NCI-H146 (cell line): ENCODE measurements at regions not wholly inside any gene's neighbourhood (a gene's known extent, or its start where the extent isn't known, plus 50 kb on each side); places are given as distances from the start of the nearest gene placed in this dataset.
"Not testable (repeated sequence)": the region's sequence is repeated elsewhere in the genome, so short reads cannot be mapped to it uniquely, and the experiment has no call there.

Experiments used
- DNase-seq: peaks from one replicate; lab custom pipeline; 2025; lab: John Stamatoyannopoulos, UW

DNA sequence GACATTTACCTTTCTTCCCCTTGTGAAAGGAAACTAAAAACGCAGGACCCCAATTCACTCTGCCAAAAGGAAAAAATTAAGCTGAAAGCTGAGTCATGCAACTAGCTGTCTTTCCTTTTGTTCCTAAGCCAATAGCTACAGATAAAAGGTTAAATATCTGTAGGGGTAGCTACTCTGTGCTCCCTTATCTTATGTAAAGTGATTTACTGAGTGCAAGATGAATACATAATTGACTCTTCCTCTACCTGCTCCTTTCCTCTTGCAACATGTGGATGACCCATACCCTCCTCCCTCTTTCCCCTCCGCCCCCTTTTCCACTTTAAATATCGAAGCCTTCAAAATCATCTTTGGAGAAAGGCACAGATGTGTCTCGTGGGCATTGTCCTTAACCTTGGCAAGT is 68.0 kb upstream of the ZNF157 start:
- DNase-seq = no peak

- DNase-seq = not testable (repeated sequence)
Observed at GRCh38 chrX:47306471-47307023, 63.8 kb upstream of the ZNF157 start.

DNA sequence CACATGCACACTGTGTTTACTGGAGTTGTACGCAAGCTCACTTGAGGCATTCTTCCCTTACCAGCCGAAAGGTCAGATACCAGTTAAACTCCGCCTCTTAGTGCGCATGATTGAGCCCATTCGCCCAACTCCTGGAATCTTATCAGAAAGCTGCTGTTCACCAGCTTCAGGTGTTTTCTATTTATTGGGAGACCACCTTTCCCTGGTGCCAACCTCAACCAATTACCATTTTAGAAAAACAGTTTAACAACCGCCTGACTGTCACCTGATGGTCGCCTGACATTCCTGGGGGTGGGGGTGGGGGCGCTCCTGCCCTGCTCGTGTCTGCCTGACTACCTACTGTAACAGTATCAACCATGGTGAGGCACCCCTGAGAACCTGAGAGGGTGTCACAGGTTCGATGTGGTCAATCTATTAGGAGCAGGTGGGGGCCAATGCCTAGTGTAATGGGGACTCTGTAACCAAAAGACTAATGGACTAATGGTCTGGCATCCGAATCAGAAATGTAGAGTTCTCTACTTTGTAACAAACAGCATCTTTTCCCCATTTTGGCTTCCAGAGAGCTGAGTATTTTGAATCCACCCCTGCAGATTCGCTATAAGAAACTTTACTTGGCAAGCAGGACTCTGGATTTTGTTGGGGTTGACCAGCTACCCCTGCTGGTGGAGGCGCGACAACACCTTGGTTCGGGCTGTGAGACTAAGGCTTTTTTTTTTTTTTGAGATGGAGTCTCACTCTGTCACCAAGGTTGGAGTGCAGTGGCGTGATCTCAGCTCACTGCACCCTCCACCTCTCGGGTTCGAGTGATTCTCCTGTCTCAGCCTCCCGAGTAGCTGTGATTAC is 58.2 kb upstream of the ZNF157 start:
- peak; percentile 50 for DNase-seq

GRCh38 chrX:47313056-47313455 is 57.3 kb upstream of the ZNF157 start:
- DNase-seq = no peak

GRCh38 chrX:47316276-47317025 is 53.9 kb upstream of the ZNF157 start:
- DNase-seq = peak; percentile 93
